ENCODE measurements at regions not wholly inside any gene's neighbourhood (a gene's known extent, or its start where the extent isn't known, plus 50 kb on each side); places are given as distances from the start of the nearest gene placed in this dataset.

DNA sequence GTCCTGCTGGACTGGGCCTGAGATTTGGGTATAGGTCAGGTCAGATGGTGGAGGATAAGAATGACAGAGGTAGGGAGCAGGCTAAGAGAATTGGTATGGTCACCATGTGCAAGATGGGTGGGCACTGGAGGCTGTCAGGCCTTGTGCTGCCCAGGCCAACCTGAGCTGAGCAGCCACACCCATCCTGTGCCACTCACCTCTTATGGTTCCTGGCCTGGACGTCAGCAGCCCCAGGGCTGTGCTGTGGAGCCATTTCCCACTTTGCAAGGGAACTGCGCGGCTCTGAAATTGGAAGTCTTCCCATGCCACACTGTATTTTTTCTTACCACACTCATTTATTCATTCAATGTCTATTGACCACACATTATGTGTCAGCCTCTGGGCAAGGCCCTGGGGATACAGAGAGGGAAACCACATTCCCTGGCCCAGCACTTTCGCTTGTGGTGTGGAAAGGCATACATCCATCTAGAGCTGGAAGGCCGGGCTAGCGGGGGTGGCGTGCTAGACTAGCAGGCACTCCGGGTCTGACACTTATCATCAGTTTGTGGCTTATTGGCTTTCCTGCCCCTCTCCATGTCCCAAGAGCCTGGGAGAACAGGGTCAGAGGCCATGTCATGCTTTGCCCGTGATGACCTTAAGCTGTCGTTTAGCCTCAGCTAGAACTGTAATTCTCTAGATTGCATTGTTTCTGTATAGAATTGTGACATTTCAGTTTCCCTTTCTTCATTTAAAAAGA is 51.1 kb upstream of the POLG start:
- H3K4me1 ChIP-seq = peaks cover 6% of the 10 kb centered on the region
- no peaks in the 10 kb centered on the region for H3K36me3 ChIP-seq
- H3K9me3 ChIP-seq = no peaks in the 10 kb centered on the region
- WGBS = 77% methylated on average over 10 of the region's 10 CpGs
- no peak for DNase-seq (ENCODE audit: low spot score in 2 of 2)
- peaks cover 48% of the 10 kb centered on the region for H3K27me3 ChIP-seq
- H3K27ac ChIP-seq = no peak overlapping the region
- H3K4me3 ChIP-seq = no peak overlapping the region
- TF ChIP-seq POLR2A (IDR thresholded peaks at IDR 0.05) = no peak
- no peak for TF ChIP-seq POLR2AphosphoS5 (IDR thresholded peaks at IDR 0.05)
- no peak for TF ChIP-seq CTCF (IDR thresholded peaks at IDR 0.05)
- TF ChIP-seq EP300 (IDR thresholded peaks at IDR 0.05) = no peak
